ENCODE measurements at regions not wholly inside any gene's neighbourhood (a gene's known extent, or its start where the extent isn't known, plus 50 kb on each side); places are given as distances from the start of the nearest gene placed in this dataset.
A peak's percentile ranks its signal among the peaks of the same experiment; 100 is the strongest.
"Not testable (repeated sequence)": the region's sequence is repeated elsewhere in the genome, so short reads cannot be mapped to it uniquely, and the experiment has no call there.

DNA sequence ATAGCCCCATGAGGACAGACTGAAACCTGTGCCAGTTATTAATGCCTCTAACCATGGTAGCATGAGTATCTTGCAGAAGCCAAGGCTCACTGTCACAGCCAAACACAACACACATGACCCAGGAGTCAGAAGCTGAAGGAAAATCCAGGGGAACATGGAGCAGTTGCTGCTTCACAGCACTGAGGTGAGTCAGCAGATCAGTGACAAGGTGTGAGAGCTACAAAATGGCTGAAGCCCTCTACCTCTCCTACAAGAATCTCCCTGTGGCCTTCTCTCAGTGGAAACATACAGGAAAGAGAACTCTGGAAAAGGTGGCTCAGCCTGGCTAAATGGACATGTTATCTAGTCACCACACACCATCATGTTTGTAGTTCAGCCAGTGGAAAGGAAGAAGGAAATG, 93.5 kb downstream of the NAB1 start:
- no peak for FAIRE-seq
- DNase-seq (ENCODE audit: low spot score), result no peak

- no peak for FAIRE-seq
- no peak for DNase-seq (ENCODE audit: low spot score)
These were observed 95.2 kb downstream of the NAB1 start for GRCh38 chr2:190744041-190744440.

- FAIRE-seq (no peak), DNase-seq (ENCODE audit: low spot score) (no peak)
These were observed 98.3 kb downstream of the NAB1 start for GRCh38 chr2:190746971-190747761.

DNA sequence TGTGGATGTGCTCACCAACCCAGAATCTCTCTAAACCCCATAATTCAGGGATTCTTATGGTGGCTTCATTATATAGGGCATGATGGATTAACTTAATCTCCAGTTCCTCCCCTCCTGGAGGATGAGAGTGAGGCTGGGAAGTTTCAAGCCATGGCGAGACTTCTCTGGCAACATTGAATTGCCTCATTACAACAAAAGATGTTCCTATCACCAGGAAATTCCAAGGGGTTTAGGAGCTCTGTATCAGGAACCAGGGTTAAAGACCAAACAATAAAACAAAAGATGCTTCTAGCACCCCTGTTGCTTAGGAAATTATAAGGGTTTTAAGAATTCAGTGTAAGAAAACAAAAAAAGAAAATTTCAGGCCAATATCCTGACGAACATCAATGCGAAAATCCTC, 100.1 kb downstream of the NAB1 start:
- FAIRE-seq (no peak), DNase-seq (ENCODE audit: low spot score) (no peak)

DNA sequence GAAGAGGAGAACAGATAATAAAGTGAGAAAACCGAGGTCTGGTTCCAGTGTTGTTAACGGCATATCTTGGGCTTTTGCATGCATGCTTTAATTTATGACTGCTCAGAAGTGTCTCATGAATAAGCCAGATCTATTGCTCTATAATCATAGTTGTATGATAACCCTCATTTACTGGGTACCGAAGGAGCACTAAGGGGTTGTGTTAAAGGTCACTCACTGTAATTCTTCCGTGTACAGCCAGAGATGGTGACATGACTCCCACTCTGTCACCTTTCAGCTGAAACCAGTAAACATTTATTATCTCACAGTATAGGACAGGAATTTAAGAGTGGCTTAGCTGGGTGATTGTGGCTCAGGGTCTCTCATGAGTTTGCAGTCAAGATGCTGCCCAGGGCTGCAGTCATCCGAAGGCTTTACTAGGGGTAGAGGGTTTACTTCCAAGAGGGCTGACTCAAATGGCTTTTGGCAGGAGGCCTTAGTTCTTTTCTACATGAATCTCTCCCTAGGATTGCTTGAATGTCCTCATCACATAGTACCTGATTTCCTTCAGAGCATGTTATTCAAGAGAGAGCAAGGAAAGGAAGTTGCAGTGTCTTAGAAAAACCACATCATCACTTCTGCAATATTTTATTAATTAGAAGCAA, 107.0 kb downstream of the NAB1 start:
- FAIRE-seq, result no peak
- DNase-seq (ENCODE audit: low spot score), result no peak

DNA sequence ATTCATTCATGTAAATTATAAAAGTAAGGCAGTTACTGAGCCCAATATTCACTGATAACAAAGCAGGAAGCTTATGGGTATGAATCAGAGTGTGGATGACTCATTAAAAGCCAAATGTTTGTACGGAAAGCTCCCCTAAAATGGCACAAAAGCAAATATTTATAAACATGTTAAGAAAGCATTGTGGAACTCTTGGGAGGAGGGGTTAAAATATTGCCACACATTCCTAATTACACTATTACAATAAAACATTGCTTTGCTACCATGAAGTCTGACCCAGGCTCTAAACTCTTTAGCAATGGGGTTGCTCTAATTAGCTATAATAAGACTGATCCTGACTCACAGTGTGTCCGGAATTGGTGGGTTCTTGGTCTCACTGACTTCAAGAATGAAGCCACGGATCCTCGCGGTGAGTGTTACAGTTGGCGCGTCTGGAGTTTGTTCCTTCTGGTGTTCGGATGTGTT, 110.9 kb downstream of the NAB1 start:
- no peak for FAIRE-seq
- peak; percentile 47 for DNase-seq (ENCODE audit: low spot score)

DNA sequence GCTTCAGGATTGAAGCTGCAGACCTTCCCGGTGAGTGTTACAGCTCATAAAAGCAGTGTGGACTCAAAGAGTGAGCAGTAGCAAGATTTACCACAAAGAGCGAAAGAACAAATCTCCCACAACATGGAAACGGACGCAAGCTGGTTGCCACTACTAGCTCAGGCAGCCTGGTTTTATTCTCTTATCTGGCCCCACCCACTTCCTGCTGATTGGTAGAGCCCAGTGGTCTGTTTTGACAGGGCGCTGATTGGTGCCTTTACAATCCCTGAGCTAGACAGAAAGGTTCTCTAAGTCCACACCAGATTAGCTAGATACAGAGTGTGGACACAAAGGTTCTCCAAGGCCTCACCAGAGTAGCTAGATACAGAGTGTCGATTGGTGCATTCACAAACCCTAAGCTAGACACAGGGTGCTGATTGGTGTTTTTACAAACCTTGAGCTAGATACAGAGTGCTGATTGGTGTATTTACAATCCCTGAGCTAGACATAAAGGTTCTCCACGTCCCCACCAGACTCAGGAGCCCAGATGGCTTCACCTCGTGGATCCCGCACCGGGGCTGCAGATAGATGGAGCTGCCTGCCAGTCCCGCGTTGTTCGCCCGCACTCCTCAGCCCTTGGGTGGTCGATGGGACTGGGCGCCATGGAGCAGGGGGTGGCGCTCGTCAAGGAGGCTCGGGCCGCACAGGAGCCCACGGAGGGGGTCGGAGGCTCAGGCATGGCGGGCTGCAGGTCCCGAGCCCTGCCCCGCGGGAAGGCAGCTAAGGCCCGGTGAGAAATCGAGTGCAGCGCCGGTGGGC, 111.7 kb downstream of the NAB1 start:
- FAIRE-seq; DNase-seq (ENCODE audit: low spot score): not testable (repeated sequence)

GRCh38 chr2:190761216-190761615, 112.3 kb downstream of the NAB1 start:
- not testable (repeated sequence) for FAIRE-seq; DNase-seq (ENCODE audit: low spot score)

DNA sequence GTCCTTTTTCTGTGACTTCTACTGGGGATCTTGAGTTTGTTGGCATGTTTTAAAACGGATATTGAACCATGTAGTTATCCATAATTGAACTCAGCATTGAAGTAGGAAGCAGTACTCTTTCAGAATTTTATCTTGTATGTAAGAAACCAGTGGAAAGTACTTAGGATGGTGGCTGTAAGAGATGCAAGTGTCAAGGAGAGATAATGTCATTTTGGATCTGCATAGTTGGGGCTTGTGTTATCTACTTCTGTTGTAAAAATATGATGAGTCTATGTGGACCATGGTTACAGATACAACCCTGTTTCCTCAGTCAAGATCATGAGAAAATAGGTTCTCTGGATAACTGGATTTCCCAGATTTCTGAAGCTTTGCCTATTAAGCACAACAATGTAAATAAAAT, 113.7 kb downstream of the NAB1 start:
- no peak for FAIRE-seq
- no peak for DNase-seq (ENCODE audit: low spot score)

GRCh38 chr2:190763100-190763499, 114.2 kb downstream of the NAB1 start:
- FAIRE-seq (no peak), DNase-seq (ENCODE audit: low spot score) (no peak)

GRCh38 chr2:190763901-190764514, 115.1 kb downstream of the NAB1 start:
- FAIRE-seq (no peak), DNase-seq (ENCODE audit: low spot score) (no peak)

- DNase-seq (ENCODE audit: low spot score), result peak; percentile 49
- no peak for FAIRE-seq
These were observed 115.0 kb upstream of the GLS start for GRCh38 chr2:190765386-190766173.

- no peak for FAIRE-seq
- DNase-seq (ENCODE audit: low spot score), result no peak
These were observed 114.4 kb upstream of the GLS start for GRCh38 chr2:190766174-190766572.

GRCh38 chr2:190766595-190766994, 114.0 kb upstream of the GLS start:
- FAIRE-seq, result no peak
- peak; percentile 18 for DNase-seq (ENCODE audit: low spot score)

DNA sequence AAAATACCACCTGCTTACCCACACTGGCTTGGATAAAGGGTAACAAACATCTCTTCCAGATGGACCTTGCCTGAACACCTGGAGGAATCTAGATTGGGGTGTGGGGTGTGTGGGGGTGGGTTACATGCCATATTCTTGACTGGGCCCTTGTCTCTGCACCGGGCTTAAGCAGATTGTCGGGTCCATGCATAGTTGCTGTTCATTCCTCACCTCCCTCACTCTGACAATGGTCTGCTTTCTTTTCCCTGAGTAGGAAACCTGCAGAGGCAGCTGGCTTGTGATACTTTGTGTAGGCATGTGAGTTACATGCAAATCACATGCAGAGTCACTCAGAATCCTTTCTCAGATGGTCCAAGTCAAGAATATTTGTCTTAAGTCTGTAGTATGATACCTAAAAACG, 112.8 kb upstream of the GLS start:
- DNase-seq (ENCODE audit: low spot score), result no peak
- FAIRE-seq, result no peak

DNA sequence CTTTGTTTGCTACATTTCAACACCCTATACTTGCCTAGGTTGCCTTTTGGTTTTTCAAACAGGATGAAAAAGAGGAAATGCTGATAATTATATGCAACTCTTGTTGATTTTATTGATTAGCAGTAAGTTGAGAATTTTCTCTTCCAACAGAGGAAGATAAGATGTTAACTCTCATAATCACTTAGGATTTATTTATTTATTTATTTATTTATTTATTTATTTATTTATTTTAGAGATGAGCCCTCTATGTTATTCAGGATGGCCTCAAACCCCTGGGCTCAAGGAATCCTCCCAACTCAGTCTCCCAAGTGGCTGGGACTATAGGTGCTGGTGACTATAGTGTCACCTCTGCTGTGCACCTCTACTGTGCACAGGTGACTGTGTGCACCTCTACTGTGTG, 111.4 kb upstream of the GLS start:
- DNase-seq (ENCODE audit: low spot score), result no peak
- FAIRE-seq, result no peak

DNA sequence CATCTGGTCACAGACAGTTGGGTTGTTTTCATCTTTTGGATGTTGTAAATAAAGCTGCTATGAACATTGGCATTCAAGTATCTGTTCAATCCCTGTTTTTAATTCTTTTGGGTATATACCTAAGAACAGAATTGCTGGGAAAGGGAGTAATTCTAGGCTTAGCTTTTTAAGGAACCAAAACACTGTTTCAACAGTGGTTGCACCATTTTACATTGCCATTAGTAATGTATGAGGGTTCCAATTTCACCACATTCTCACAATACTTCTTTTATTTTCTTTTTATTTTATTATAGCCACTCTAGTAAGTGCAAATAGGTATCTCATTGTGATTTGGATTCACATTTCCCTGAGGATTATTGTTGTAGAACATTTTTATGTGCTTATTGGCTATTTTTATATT, 108.9 kb upstream of the GLS start:
- FAIRE-seq, result no peak

DNA sequence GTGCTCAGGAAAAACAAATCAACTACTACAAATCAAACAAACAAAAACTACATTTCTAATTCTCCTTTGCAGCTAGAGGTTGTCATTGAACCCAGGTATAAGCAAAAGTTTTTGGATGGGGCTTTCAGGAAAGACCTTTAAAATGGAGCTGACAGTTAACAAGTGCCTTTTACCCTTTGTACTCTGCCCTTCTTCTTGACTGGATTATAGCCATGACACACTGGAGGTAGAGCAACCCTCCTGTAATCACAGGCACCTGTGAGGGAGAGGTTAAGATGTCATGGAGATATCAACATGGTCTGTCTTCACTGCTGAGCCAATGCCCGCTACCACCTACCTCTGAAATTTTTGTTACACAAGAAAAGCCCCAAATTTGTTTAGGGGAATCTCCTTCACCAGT, 100.0 kb upstream of the GLS start:
- DNase-seq (ENCODE audit: low spot score) (no peak), FAIRE-seq (no peak)

More for the DNA sequence above, 108.9 kb upstream of the GLS start:
- DNase-seq (ENCODE audit: low spot score), result no peak

DNA sequence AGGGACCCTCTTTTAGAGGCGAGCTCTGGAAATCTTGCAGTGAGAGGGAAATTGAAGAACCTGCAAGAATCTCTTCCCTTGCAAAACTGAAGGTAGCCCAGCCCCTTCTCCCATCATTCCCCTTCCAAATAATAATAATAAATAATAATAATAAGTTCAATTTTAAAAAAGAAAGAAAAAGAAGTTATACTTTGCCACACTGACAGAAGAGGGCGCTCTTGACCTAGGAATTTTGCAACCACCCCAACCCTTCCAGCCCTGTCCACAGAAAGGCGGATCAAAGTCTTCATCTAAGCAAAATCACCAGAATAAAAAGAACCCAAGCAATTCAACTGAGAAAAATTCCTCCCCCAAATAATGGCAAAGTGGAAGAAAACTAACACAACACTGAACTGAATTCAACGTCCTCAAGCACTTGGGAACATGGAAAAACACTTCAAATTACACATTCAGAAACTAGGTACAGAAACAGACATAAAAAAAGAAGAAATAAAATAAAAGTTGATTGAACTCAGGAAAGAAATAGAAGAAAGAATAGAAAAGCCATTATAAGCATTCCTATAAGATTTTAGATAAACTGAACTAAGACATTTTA, 98.9 kb upstream of the GLS start:
- peak; percentile 13 for FAIRE-seq
- peak; percentile 69 for DNase-seq (ENCODE audit: low spot score)

- DNase-seq (ENCODE audit: low spot score), result no peak
- no peak for FAIRE-seq
These were observed 98.4 kb upstream of the GLS start for GRCh38 chr2:190782264-190782663.

Data from urothelium cell line (cell line).